SU-DHL-6 (cell line): ENCODE measurements at regions not wholly inside any gene's neighbourhood (a gene's known extent, or its start where the extent isn't known, plus 50 kb on each side); places are given as distances from the start of the nearest gene placed in this dataset.

Source experiments
- H2AFZ ChIP-seq: fragments of 200-600 bp; sonication (generic); 2 replicates; pipeline ENCODE4 v1.6.1; 2014; ENCODE audit warnings: low read depth, mild to moderate bottlenecking, moderate library complexity, mixed read lengths, antibody characterized with exemption, low read length; ENCODE audit not compliant: severe bottlenecking
- H3F3A ChIP-seq: fragments of 200-600 bp; shearing (Covaris generic); 2 replicates; pipeline ENCODE4 v1.6.0; 2016; ENCODE audit warnings: antibody characterized with exemption, mild to moderate bottlenecking; ENCODE audit not compliant: insufficient read depth
- H3K27ac ChIP-seq: fragments of 200-600 bp; sonication (generic); 2 replicates; pipeline ENCODE4 v1.5.1; 2016; ENCODE audit warnings: low read depth, mild to moderate bottlenecking, low read length, moderate library complexity, mixed read lengths
- H3K27me3 ChIP-seq: fragments of 200-600 bp; sonication (generic), shearing (Covaris generic); 2 replicates; pipeline ENCODE4 v1.6.0; 2014; ENCODE audit warnings: mild to moderate bottlenecking, low read length
- H3K36me3 ChIP-seq: fragments of 200-600 bp; sonication (generic); 2 replicates; pipeline ENCODE4 v1.6.1; 2014; ENCODE audit warnings: mild to moderate bottlenecking, low read length, mixed read lengths
- H3K4me2 ChIP-seq: fragments of 300-600, 200-600 bp; shearing (Covaris generic), sonication (generic); 2 replicates; pipeline ENCODE4 v1.6.0; 2014; ENCODE audit warnings: low read length, low read depth, mild to moderate bottlenecking; ENCODE audit not compliant: poor library complexity, severe bottlenecking
- H3K4me3 ChIP-seq: fragments of 200-600 bp; sonication (generic); 2 replicates; pipeline ENCODE4 v1.5.1; 2014; ENCODE audit warnings: antibody characterized with exemption, low read length, mild to moderate bottlenecking, mixed read lengths; ENCODE audit not compliant: insufficient read depth, poor library complexity, severe bottlenecking
- H3K79me2 ChIP-seq: fragments of 200-600 bp; sonication (generic); 2 replicates; pipeline ENCODE4 v1.6.1; 2014; ENCODE audit warnings: mild to moderate bottlenecking, low read length, moderate library complexity; ENCODE audit not compliant: insufficient read depth
- H3K9ac ChIP-seq: fragments of 200-600 bp; sonication (generic); 2 replicates; pipeline ENCODE4 v1.7.0; 2014; ENCODE audit warnings: mild to moderate bottlenecking, low read length
- H3K9me2 ChIP-seq: fragments of 200-600 bp; sonication (generic); replicated peaks from 2 replicates; pipeline ENCODE4 v1.6.1; 2014; ENCODE audit warnings: low read length; ENCODE audit not compliant: insufficient read depth
- H3K9me3 ChIP-seq: fragments of 200-600 bp; sonication (generic); 2 replicates; pipeline ENCODE4 v1.6.1; 2014; ENCODE audit warnings: low read length, mixed read lengths; ENCODE audit not compliant: insufficient read depth
- H4K20me1 ChIP-seq: fragments of 200-600 bp; sonication (generic); 2 replicates; pipeline ENCODE4 v1.6.1; 2014; ENCODE audit warnings: low read depth, mild to moderate bottlenecking, antibody characterized with exemption, low read length, moderate library complexity, mixed read lengths
- CTCF ChIP-seq: fragments of 200-600 bp; sonication (generic); IDR thresholded peaks from one replicate; pipeline ENCODE4 v1.5.1; 2017; ENCODE audit warnings: antibody characterized with exemption, mild to moderate bottlenecking, low read length, moderate library complexity; ENCODE audit not compliant: insufficient read depth, poor library complexity, severe bottlenecking
- EZH2phosphoT487 ChIP-seq: fragments of 200-600 bp; sonication (generic), shearing (Covaris generic); conservative IDR thresholded peaks from 2 replicates; pipeline ENCODE4 v1.6.1; 2018; ENCODE audit warnings: mild to moderate bottlenecking, antibody characterized with exemption, low read length, moderate library complexity, mixed read lengths

- Histone ChIP-seq H3F3A (no peaks in the 10 kb centered on the region), H3K9me2 (no peaks in the 10 kb centered on the region), H3K9ac (no peak overlapping the region), H3K4me3 (no peak overlapping the region), H3K27ac (no peak overlapping the region), H2AFZ (no peak overlapping the region), H3K27me3 (no peaks in the 10 kb centered on the region), H4K20me1 (no peaks in the 10 kb centered on the region), H3K4me2 (no peak overlapping the region), H3K36me3 (no peaks in the 10 kb centered on the region), H3K79me2 (no peaks in the 10 kb centered on the region), H3K9me3 (no peaks in the 10 kb centered on the region)
- TF ChIP-seq EZH2phosphoT487, result no peak
- no peak for TF ChIP-seq CTCF
These were observed 137.3 kb downstream of the HDGFL1 start for GRCh38 chr6:22706651-22707050.

- TF ChIP-seq CTCF (no peak), EZH2phosphoT487 (no peak)
- Histone ChIP-seq H2AFZ (no peak overlapping the region), H3K27ac (no peak overlapping the region), H3K36me3 (no peaks in the 10 kb centered on the region), H4K20me1 (no peaks in the 10 kb centered on the region), H3K9me2 (no peaks in the 10 kb centered on the region), H3F3A (no peaks in the 10 kb centered on the region), H3K79me2 (no peaks in the 10 kb centered on the region), H3K27me3 (no peaks in the 10 kb centered on the region), H3K9me3 (no peaks in the 10 kb centered on the region), H3K4me2 (no peak overlapping the region), H3K4me3 (no peak overlapping the region), H3K9ac (no peak overlapping the region)
These were observed 139.1 kb downstream of the HDGFL1 start for GRCh38 chr6:22708469-22708868.

GRCh38 chr6:22709803-22710202, 140.4 kb downstream of the HDGFL1 start:
- H4K20me1 ChIP-seq, result no peaks in the 10 kb centered on the region
- no peaks in the 10 kb centered on the region for H3K36me3 ChIP-seq
- H2AFZ ChIP-seq, result no peak overlapping the region
- no peaks in the 10 kb centered on the region for H3K9me3 ChIP-seq
- H3F3A ChIP-seq, result no peaks in the 10 kb centered on the region
- no peak overlapping the region for H3K9ac ChIP-seq
- no peak for TF ChIP-seq CTCF
- no peak for TF ChIP-seq EZH2phosphoT487
- no peaks in the 10 kb centered on the region for H3K27me3 ChIP-seq
- H3K9me2 ChIP-seq, result no peaks in the 10 kb centered on the region
- no peaks in the 10 kb centered on the region for H3K79me2 ChIP-seq
- no peak overlapping the region for H3K27ac ChIP-seq
- H3K4me2 ChIP-seq, result no peak overlapping the region
- H3K4me3 ChIP-seq, result no peak overlapping the region
